Left cardiac atrium (tissue), 4 donors: ENCODE measurements at regions not wholly inside any gene's neighbourhood (a gene's known extent, or its start where the extent isn't known, plus 50 kb on each side); places are given as distances from the start of the nearest gene placed in this dataset.

Source experiments
- ATAC-seq, 2 donors: fragments of 200-7000 bp; cut with Tn5 transposase; one replicate each; pipeline ENCODE4 v1.9.1; 2020; ENCODE audit warnings: mild to moderate bottlenecking in 2 of 2, moderate library complexity in 2 of 2
- DNase-seq: peaks from one replicate; pipeline ENCODE4 v3.0.0-alpha.2; 2020
- intact Hi-C, 2 donors: fragments of 100-400 bp; cut with DNase I; formaldehyde crosslinking; loops; one replicate each; pipeline versions ENCODE4 v1.14.1 to v1.15.1; 2022 to 2023
- donor health status: DM: no; HTN: yes; CAD: no.
- donor health status: DM: no; HTN: yes; CAD: no; lungs with severe emphysema.
- donor health status: DM: yes; HTN: yes; CAD: no.
- donor health status: Dilated cardiomyopathy.

- ATAC-seq (no peak), DNase-seq (no peak)
- intact Hi-C loops, result no loop called here
Observed at GRCh38 chr15:94066046-94066445, 165.3 kb upstream of the MCTP2 start.

- intact Hi-C loops, result no loop called here
- ATAC-seq (no peak), DNase-seq (no peak)
Observed at GRCh38 chr15:94064676-94065313, 166.6 kb upstream of the MCTP2 start.

- ATAC-seq (no peak), DNase-seq (no peak)
- intact Hi-C loops, result no loop called here
Observed at GRCh38 chr15:94061041-94061440, 170.3 kb upstream of the MCTP2 start.

- intact Hi-C loops, result no loop called here
- no peak for ATAC-seq
Observed at GRCh38 chr15:94059013-94059587, 172.3 kb upstream of the MCTP2 start.

GRCh38 chr15:94057305-94057704, 174.1 kb upstream of the MCTP2 start:
- no peak for ATAC-seq
- intact Hi-C loops, result no loop called here

More at GRCh38 chr15:94059013-94059587, 172.3 kb upstream of the MCTP2 start:
- no peak for DNase-seq

GRCh38 chr15:94056314-94056713, 175.0 kb upstream of the MCTP2 start:
- no peak for DNase-seq
- ATAC-seq, result no peak
- intact Hi-C loops, result no loop called here

More at GRCh38 chr15:94057305-94057704, 174.1 kb upstream of the MCTP2 start:
- no peak for DNase-seq

- intact Hi-C loops, result no loop called here
- DNase-seq, result no peak
- no peak for ATAC-seq
Observed at GRCh38 chr15:94053626-94054025, 177.7 kb upstream of the MCTP2 start.

GRCh38 chr15:94052711-94053110, 178.7 kb upstream of the MCTP2 start:
- intact Hi-C loops, result no loop called here
- ATAC-seq (no peak), DNase-seq (no peak)

- ATAC-seq (no peak), DNase-seq (no peak)
- intact Hi-C loops, result no loop called here
Observed at GRCh38 chr15:94047566-94047965, 183.8 kb upstream of the MCTP2 start.

GRCh38 chr15:94042180-94042928, 189.0 kb upstream of the MCTP2 start:
- intact Hi-C loops, result no loop called here
- DNase-seq (no peak), ATAC-seq (peak in 1 of 2 donors; percentile 71)

- ATAC-seq, result no peak
- no peak for DNase-seq
- intact Hi-C loops, result no loop called here
Observed at GRCh38 chr15:94041746-94042145, 189.6 kb upstream of the MCTP2 start.

GRCh38 chr15:94040541-94041248, 190.7 kb upstream of the MCTP2 start:
- ATAC-seq (no peak), DNase-seq (no peak)
- intact Hi-C loops, result no loop called here

- no peak for ATAC-seq
- intact Hi-C loops, result no loop called here
- DNase-seq, result no peak
Observed at GRCh38 chr15:94036156-94036555, 195.2 kb upstream of the MCTP2 start.

- no peak for DNase-seq
- intact Hi-C loops, result no loop called here
- ATAC-seq, result no peak
Observed at GRCh38 chr15:94033683-94034020, 197.7 kb upstream of the MCTP2 start.

GRCh38 chr15:94033014-94033682, 198.2 kb upstream of the MCTP2 start:
- intact Hi-C loops, result no loop called here
- DNase-seq, result no peak

GRCh38 chr15:94032571-94032970, 198.8 kb upstream of the MCTP2 start:
- no peak for ATAC-seq
- intact Hi-C loops, result no loop called here

More at GRCh38 chr15:94033014-94033682, 198.2 kb upstream of the MCTP2 start:
- ATAC-seq, result no peak

GRCh38 chr15:94031072-94031471, 200.3 kb upstream of the MCTP2 start:
- DNase-seq (no peak), ATAC-seq (no peak)
- intact Hi-C loops, result no loop called here

More at GRCh38 chr15:94032571-94032970, 198.8 kb upstream of the MCTP2 start:
- no peak for DNase-seq

- DNase-seq (no peak), ATAC-seq (no peak)
- intact Hi-C loops, result no loop called here
Observed at GRCh38 chr15:94029495-94029894, 201.9 kb upstream of the MCTP2 start.

GRCh38 chr15:94028809-94029208, 202.6 kb upstream of the MCTP2 start:
- ATAC-seq, result no peak
- intact Hi-C loops, result no loop called here
- DNase-seq, result no peak

- ATAC-seq (no peak), DNase-seq (no peak)
- intact Hi-C loops, result no loop called here
Observed at GRCh38 chr15:94028121-94028520, 203.2 kb upstream of the MCTP2 start.
